Liver (tissue), 8 donors: ENCODE measurements at regions not wholly inside any gene's neighbourhood (a gene's known extent, or its start where the extent isn't known, plus 50 kb on each side); places are given as distances from the start of the nearest gene placed in this dataset.

Experiments used
- DNase-seq: peaks from one replicate; pipeline ENCODE4 v3.0.0-alpha.2; 2017; ENCODE audit warnings: low spot score
- H3K27ac ChIP-seq, 2 donors: one replicate each; pipeline ENCODE4 v1.7.0; 2013; ENCODE audit warnings: inconsistent platforms in 2 of 2, low read length in 2 of 2, control low read depth in 1 of 2, low read depth in 1 of 2, mild to moderate bottlenecking in 1 of 2
- H3K27me3 ChIP-seq, 4 donors: one replicate each; pipeline versions ENCODE4 v1.6.1 to v1.7.0; 2013; ENCODE audit warnings: low read length in 3 of 4, inconsistent platforms in 1 of 4, mild to moderate bottlenecking in 1 of 4, moderate library complexity in 1 of 4; ENCODE audit not compliant: control insufficient read depth in 4 of 4, insufficient read depth in 4 of 4
- H3K36me3 ChIP-seq, 4 donors: one replicate each; pipeline versions ENCODE4 v1.6.1 to v1.7.0; 2013; ENCODE audit warnings: low read length in 3 of 4, mild to moderate bottlenecking in 3 of 4, low read depth in 1 of 4, moderate library complexity in 1 of 4; ENCODE audit not compliant: control insufficient read depth in 4 of 4, insufficient read depth in 3 of 4
- H3K4me1 ChIP-seq, 4 donors: one replicate each; pipeline versions ENCODE4 v1.6.1 to v1.7.0; 2013; ENCODE audit warnings: low read length in 3 of 4, mild to moderate bottlenecking in 3 of 4, moderate library complexity in 1 of 4; ENCODE audit not compliant: control insufficient read depth in 4 of 4, insufficient read depth in 4 of 4
- H3K4me3 ChIP-seq, 3 donors: one replicate each; pipeline versions ENCODE4 v1.6.1 to v1.7.0; 2013; ENCODE audit warnings: low read length in 3 of 3, control low read depth in 1 of 3, low read depth in 1 of 3, mild to moderate bottlenecking in 1 of 3
- H3K9ac ChIP-seq, 2 donors: one replicate each; pipeline ENCODE4 v1.7.0; 2013; ENCODE audit warnings: low read length in 2 of 2, mild to moderate bottlenecking in 2 of 2, moderate library complexity in 2 of 2, control low read depth in 1 of 2, low read depth in 1 of 2
- H3K9me3 ChIP-seq, 4 donors: one replicate each; pipeline versions ENCODE4 v1.6.1 to v1.7.0; 2013; ENCODE audit warnings: low read length in 3 of 4; ENCODE audit not compliant: control insufficient read depth in 4 of 4
- CTCF ChIP-seq: fragments of 150-350 bp; IDR thresholded peaks from 2 replicates; pipeline ENCODE4 v1.5.1; 2017; ENCODE audit warnings: improper control_type of control experiment, low read depth, low read length; ENCODE audit not compliant: missing input control
- EGR1 ChIP-seq, 2 donors: IDR thresholded peaks; 2 replicates each; pipeline ENCODE4 v1.6.1; 2016 to 2018; ENCODE audit warnings: antibody characterized with exemption in 2 of 2, low read depth in 2 of 2
- FOXA1 ChIP-seq: IDR thresholded peaks from 2 replicates; pipeline ENCODE4 v1.6.1; 2016; ENCODE audit warnings: antibody characterized with exemption
- FOXA2 ChIP-seq: IDR thresholded peaks from 2 replicates; pipeline ENCODE4 v1.6.1; 2016; ENCODE audit warnings: antibody characterized with exemption
- GABPA ChIP-seq, 2 donors: IDR thresholded peaks in 1 of 2; conservative IDR thresholded peaks in 1 of 2; 2 replicates each; pipeline ENCODE4 v1.6.1; 2016; ENCODE audit warnings: antibody characterized with exemption in 2 of 2, mild to moderate bottlenecking in 1 of 2, moderate library complexity in 1 of 2
- HNF4A ChIP-seq, 2 donors: conservative IDR thresholded peaks; 2 replicates each; pipeline ENCODE4 v1.6.1; 2016; ENCODE audit warnings: antibody characterized with exemption in 2 of 2, mild to moderate bottlenecking in 2 of 2
- HNF4G ChIP-seq: IDR thresholded peaks from 2 replicates; pipeline ENCODE4 v1.6.1; 2016; ENCODE audit warnings: antibody characterized with exemption
- JUND ChIP-seq, 2 donors: IDR thresholded peaks; 2 replicates each; pipeline ENCODE4 v1.6.1; 2016; ENCODE audit warnings: antibody characterized with exemption in 2 of 2
- MAX ChIP-seq: IDR thresholded peaks from 2 replicates; pipeline ENCODE4 v1.6.1; 2016; ENCODE audit warnings: antibody characterized with exemption
- NR2F2 ChIP-seq: IDR thresholded peaks from 2 replicates; pipeline ENCODE4 v1.6.1; 2016; ENCODE audit warnings: antibody characterized with exemption
- RAD21 ChIP-seq, 2 donors: IDR thresholded peaks; 2 replicates each; pipeline ENCODE4 v1.6.1; 2016; ENCODE audit warnings: antibody characterized with exemption in 2 of 2, mild to moderate bottlenecking in 2 of 2
- SP1 ChIP-seq: IDR thresholded peaks from 2 replicates; pipeline ENCODE4 v1.6.1; 2018; ENCODE audit warnings: antibody characterized with exemption, mild to moderate bottlenecking
- TAF1 ChIP-seq: conservative IDR thresholded peaks from 2 replicates; pipeline ENCODE4 v1.6.1; 2016; ENCODE audit warnings: antibody characterized with exemption, mild to moderate bottlenecking
- YY1 ChIP-seq: IDR thresholded peaks from 2 replicates; pipeline ENCODE4 v1.6.1; 2016; ENCODE audit warnings: antibody characterized with exemption, mild to moderate bottlenecking
- WGBS: extraction: QIAGEN DNeasy Blood & Tissue Kit; methylation state at CpG from one replicate; pipeline ENCODE4 v1.1.7; 2013; 5-methylcytosine and 5-hydroxymethylcytosine counted together
- TF ChIP-seq, protein P1 (sequence below): IDR thresholded peaks from 2 replicates; pipeline ENCODE4 v1.6.1; 2016; ENCODE audit warnings: antibody characterized with exemption
- donor health status: healthy.
- donor health status: healthy.
- donor health status: healthy.
- donor health status: healthy.
- donor health status: healthy.

- no peaks in the 10 kb centered on the region for H3K27me3 ChIP-seq
- 82% methylated on average over 1 of the region's 1 CpG for WGBS
- no peak overlapping the region for H3K4me3 ChIP-seq
- no peak overlapping the region for H3K9ac ChIP-seq
- DNase-seq, result no peak
- TF ChIP-seq EGR1 (IDR thresholded peaks at IDR 0.05; ENCODE audit: low read depth in 2 of 2), result no peak
- no peak for TF ChIP-seq NR2F2
- no peak for TF ChIP-seq MAX
- no peak for TF ChIP-seq HNF4A (conservative IDR thresholded peaks at IDR 0.05)
- no peak for TF ChIP-seq HNF4G
- TF ChIP-seq FOXA1, result no peak
- TF ChIP-seq FOXA2, result no peak
- TF ChIP-seq SP1, result no peak
- TF ChIP-seq, protein P1, sequence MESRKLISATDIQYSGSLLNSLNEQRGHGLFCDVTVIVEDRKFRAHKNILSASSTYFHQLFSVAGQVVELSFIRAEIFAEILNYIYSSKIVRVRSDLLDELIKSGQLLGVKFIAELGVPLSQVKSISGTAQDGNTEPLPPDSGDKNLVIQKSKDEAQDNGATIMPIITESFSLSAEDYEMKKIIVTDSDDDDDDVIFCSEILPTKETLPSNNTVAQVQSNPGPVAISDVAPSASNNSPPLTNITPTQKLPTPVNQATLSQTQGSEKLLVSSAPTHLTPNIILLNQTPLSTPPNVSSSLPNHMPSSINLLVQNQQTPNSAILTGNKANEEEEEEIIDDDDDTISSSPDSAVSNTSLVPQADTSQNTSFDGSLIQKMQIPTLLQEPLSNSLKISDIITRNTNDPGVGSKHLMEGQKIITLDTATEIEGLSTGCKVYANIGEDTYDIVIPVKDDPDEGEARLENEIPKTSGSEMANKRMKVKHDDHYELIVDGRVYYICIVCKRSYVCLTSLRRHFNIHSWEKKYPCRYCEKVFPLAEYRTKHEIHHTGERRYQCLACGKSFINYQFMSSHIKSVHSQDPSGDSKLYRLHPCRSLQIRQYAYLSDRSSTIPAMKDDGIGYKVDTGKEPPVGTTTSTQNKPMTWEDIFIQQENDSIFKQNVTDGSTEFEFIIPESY, result no peak
- no peak for TF ChIP-seq JUND (IDR thresholded peaks at IDR 0.05)
- no peak for TF ChIP-seq GABPA (IDR thresholded peaks at IDR 0.05 in 1 of 2, conservative IDR thresholded peaks at IDR 0.05 in 1 of 2)
- no peak for TF ChIP-seq RAD21 (IDR thresholded peaks at IDR 0.05)
- TF ChIP-seq TAF1, result no peak
- H3K4me1 ChIP-seq, result no peaks in the 10 kb centered on the region
- H3K27ac ChIP-seq, result no peak overlapping the region
- no peaks in the 10 kb centered on the region for H3K36me3 ChIP-seq
- H3K9me3 ChIP-seq, result no peaks in the 10 kb centered on the region
Observed at GRCh38 chr5:29309359-29309758, 1884.1 kb upstream of the CDH6 start.

DNA sequence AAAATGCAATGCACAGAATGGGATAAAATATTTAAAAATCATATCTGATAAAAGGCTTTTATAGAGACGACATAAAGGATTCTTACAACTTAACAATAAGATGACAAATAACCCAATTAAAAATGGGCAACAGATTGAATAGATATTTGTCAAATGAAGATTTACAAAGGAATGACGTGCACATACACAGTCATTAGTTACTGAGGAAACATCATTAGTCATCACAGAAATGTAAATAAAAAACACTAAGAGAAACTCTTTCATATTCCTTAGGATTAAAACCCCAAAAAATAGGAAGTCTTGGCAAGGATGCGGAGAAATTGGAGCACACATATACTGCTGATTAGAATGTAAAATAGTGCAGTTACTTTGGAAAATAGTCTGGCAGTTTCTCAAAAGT is 1886.0 kb upstream of the CDH6 start:
- H3K27ac ChIP-seq, result no peak overlapping the region
- no peak overlapping the region for H3K9ac ChIP-seq
- H3K9me3 ChIP-seq, result no peaks in the 10 kb centered on the region
- DNase-seq, result no peak
- 55% methylated on average over 3 of the region's 3 CpGs for WGBS
- TF ChIP-seq TAF1 (no peak), JUND (IDR thresholded peaks at IDR 0.05) (no peak), NR2F2 (no peak), GABPA (IDR thresholded peaks at IDR 0.05 in 1 of 2, conservative IDR thresholded peaks at IDR 0.05 in 1 of 2) (no peak), FOXA1 (no peak), FOXA2 (no peak)
- TF ChIP-seq, protein P1, result no peak
- no peaks in the 10 kb centered on the region for H3K27me3 ChIP-seq
- no peaks in the 10 kb centered on the region for H3K4me1 ChIP-seq
- H3K36me3 ChIP-seq, result no peaks in the 10 kb centered on the region
- no peak overlapping the region for H3K4me3 ChIP-seq

GRCh38 chr5:29304545-29304944 is 1888.9 kb upstream of the CDH6 start:
- no peaks in the 10 kb centered on the region for H3K9me3 ChIP-seq
- no peak for DNase-seq
- no peaks in the 10 kb centered on the region for H3K27me3 ChIP-seq
- no peak for TF ChIP-seq JUND (IDR thresholded peaks at IDR 0.05)
- no peak for TF ChIP-seq YY1
- no peak for TF ChIP-seq GABPA (IDR thresholded peaks at IDR 0.05 in 1 of 2, conservative IDR thresholded peaks at IDR 0.05 in 1 of 2)
- TF ChIP-seq RAD21 (IDR thresholded peaks at IDR 0.05), result no peak
- no peak for TF ChIP-seq MAX
- TF ChIP-seq CTCF, result no peak
- TF ChIP-seq SP1, result no peak
- TF ChIP-seq NR2F2, result no peak
- TF ChIP-seq EGR1 (IDR thresholded peaks at IDR 0.05; ENCODE audit: low read depth in 2 of 2), result no peak
- TF ChIP-seq HNF4G, result no peak
- TF ChIP-seq HNF4A (conservative IDR thresholded peaks at IDR 0.05), result no peak
- TF ChIP-seq FOXA1, result no peak
- TF ChIP-seq, protein P1, result no peak
- no peak for TF ChIP-seq FOXA2
- no peak for TF ChIP-seq TAF1
- no peaks in the 10 kb centered on the region for H3K36me3 ChIP-seq
- H3K27ac ChIP-seq, result no peak overlapping the region
- no peaks in the 10 kb centered on the region for H3K4me1 ChIP-seq
- H3K4me3 ChIP-seq, result no peak overlapping the region
- H3K9ac ChIP-seq, result no peak overlapping the region
- 53% methylated on average over 3 of the region's 3 CpGs for WGBS
